ENCODE measurements at regions not wholly inside any gene's neighbourhood (a gene's known extent, or its start where the extent isn't known, plus 50 kb on each side); places are given as distances from the start of the nearest gene placed in this dataset.
"Not testable (repeated sequence)": the region's sequence is repeated elsewhere in the genome, so short reads cannot be mapped to it uniquely, and the experiment has no call there.

DNA sequence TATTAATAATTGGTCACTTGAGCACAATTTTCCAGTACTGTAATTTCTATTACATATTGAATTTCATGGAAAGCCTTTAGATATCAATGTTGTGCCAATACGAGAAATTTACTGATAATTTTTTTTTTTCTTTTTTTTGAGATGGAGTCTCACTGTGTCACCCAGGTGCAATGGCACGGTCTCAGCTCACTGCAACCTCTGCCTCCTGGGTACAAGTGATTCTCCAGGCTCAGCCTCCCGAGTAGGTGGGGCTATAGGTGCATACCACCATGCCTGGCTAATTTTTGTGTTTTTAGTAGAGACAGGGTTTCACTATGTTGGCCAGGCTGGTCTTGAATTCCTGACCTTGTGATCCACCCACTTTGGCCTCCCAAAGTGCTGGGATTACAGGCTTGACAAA lies 435.4 kb downstream of the FUT8 start:
- H4K20me1 ChIP-seq (ENCODE audit: control insufficient read depth, insufficient read depth); in situ Hi-C loops (cut with MboI); RAD21 ChIA-PET (ENCODE audit: unreplicated experiment): not testable (repeated sequence)

DNA sequence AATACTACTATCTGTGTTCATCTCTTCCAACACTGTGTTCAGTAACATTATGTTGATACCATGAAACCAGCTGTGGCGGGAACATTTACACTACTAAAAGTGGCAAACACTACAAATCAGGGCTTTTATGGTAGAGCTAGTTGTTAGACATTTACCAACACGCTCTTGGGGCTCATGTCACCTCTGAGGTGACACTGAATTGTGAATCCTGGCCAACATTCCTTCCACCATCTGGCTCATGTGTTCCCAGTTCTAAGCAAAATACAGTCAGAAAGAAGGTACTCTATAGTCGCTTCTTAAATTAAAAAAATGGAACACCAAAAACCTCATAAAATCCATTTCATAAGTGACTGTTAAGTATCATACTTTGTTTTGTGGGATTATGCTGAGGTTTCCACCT lies 436.6 kb downstream of the FUT8 start:
- intact Hi-C loops (cut with micrococcal nuclease; ENCODE audit: unreplicated experiment): no loop called here
- no peak overlapping the region for H3K9ac ChIP-seq (ENCODE audit: control insufficient read depth, insufficient read depth, low read length)
- H3K9me3 ChIP-seq (replicated peaks; ENCODE audit: control insufficient read depth, insufficient read depth, low read length): no peaks in the 10 kb centered on the region; the same call in 2 of the 3 replicates
- H3K79me2 ChIP-seq (ENCODE audit: control insufficient read depth, insufficient read depth, low read length): no peaks in the 10 kb centered on the region
- POLR2A ChIA-PET: no interaction called here
- no peaks in the 10 kb centered on the region; a peak in 1 of 4 replicates for H3K27me3 ChIP-seq (replicated peaks in 1 of 2; ENCODE audit: control insufficient read depth in 2 of 2, insufficient read depth in 2 of 2, low read length in 1 of 2)
- FAIRE-seq: no peak
- RAD21 ChIA-PET (ENCODE audit: unreplicated experiment): no interaction called here
- H3K27ac ChIP-seq (ENCODE audit: control insufficient read depth, insufficient read depth): no peak overlapping the region
- ATAC-seq: no peak
- no peak overlapping the region for H2AFZ ChIP-seq (ENCODE audit: control insufficient read depth, low read depth, low read length)
- no peaks in the 10 kb centered on the region for H3K36me3 ChIP-seq (ENCODE audit: control insufficient read depth in 2 of 2, insufficient read depth in 2 of 2, low read length in 1 of 2)
- no peaks in the 10 kb centered on the region for H4K20me1 ChIP-seq (ENCODE audit: control insufficient read depth, insufficient read depth)
- H3K4me3 ChIP-seq: no peak overlapping the region
- CTCF ChIA-PET: no interaction called here
- 59% methylated on average over 3 of the region's 3 CpGs for WGBS (ENCODE audit: insufficient coverage, insufficient replicate concordance, low lambda C conversion rate, missing lambda C conversion rate)
- DNase-seq (ENCODE audit: low read depth, low spot score): no peak
- H3K4me2 ChIP-seq (ENCODE audit: control insufficient read depth, insufficient read depth): no peak overlapping the region
- in situ Hi-C loops (cut with MboI): no loop called here
- no TSS peak for BruUV-seq (replicated peaks)
- SMC1A ChIA-PET (ENCODE audit: uncharacterized antibody, unreplicated experiment): no interaction called here
- TF ChIP-seq PML (IDR thresholded peaks at IDR 0.05; ENCODE audit: low read length): no peak
- no peak for TF ChIP-seq STAT3 (IDR thresholded peaks at IDR 0.05; ENCODE audit: low read depth, low read length)
- no peak for TF ChIP-seq NBN (IDR thresholded peaks at IDR 0.05)
- no peak for TF ChIP-seq NRF1 (conservative IDR thresholded peaks at IDR 0.05; ENCODE audit: low read depth, low read length)
- H3K4me1 ChIP-seq (ENCODE audit: control insufficient read depth, insufficient read depth, low read length): peaks cover 3% of the 10 kb centered on the region; the same call in 1 of the 2 replicates

More for the DNA sequence above, 435.4 kb downstream of the FUT8 start:
- H2AFZ ChIP-seq (ENCODE audit: control insufficient read depth, low read depth, low read length); H3K27ac ChIP-seq (ENCODE audit: control insufficient read depth, insufficient read depth); H3K36me3 ChIP-seq (ENCODE audit: control insufficient read depth in 2 of 2, insufficient read depth in 2 of 2, low read length in 1 of 2); H3K79me2 ChIP-seq (ENCODE audit: control insufficient read depth, insufficient read depth, low read length); H3K9ac ChIP-seq (ENCODE audit: control insufficient read depth, insufficient read depth, low read length); H3K4me2 ChIP-seq (ENCODE audit: control insufficient read depth, insufficient read depth); H3K27me3 ChIP-seq (replicated peaks in 1 of 2; ENCODE audit: control insufficient read depth in 2 of 2, insufficient read depth in 2 of 2, low read length in 1 of 2); FAIRE-seq; POLR2A ChIA-PET; SMC1A ChIA-PET (ENCODE audit: uncharacterized antibody, unreplicated experiment); ATAC-seq; BruUV-seq (replicated peaks); CTCF ChIA-PET; DNase-seq (ENCODE audit: low read depth, low spot score); H3K4me3 ChIP-seq; H3K9me3 ChIP-seq (replicated peaks; ENCODE audit: control insufficient read depth, insufficient read depth, low read length); intact Hi-C loops (cut with micrococcal nuclease; ENCODE audit: unreplicated experiment); H3K4me1 ChIP-seq (ENCODE audit: control insufficient read depth, insufficient read depth, low read length): not testable (repeated sequence)
- 73% methylated on average over 3 of the region's 3 CpGs for WGBS (ENCODE audit: insufficient coverage, insufficient replicate concordance, low lambda C conversion rate, missing lambda C conversion rate)

Data from GM12878 (cell line).